ENCODE measurements at regions not wholly inside any gene's neighbourhood (a gene's known extent, or its start where the extent isn't known, plus 50 kb on each side); places are given as distances from the start of the nearest gene placed in this dataset.
"Not testable (repeated sequence)": the region's sequence is repeated elsewhere in the genome, so short reads cannot be mapped to it uniquely, and the experiment has no call there.

DNA sequence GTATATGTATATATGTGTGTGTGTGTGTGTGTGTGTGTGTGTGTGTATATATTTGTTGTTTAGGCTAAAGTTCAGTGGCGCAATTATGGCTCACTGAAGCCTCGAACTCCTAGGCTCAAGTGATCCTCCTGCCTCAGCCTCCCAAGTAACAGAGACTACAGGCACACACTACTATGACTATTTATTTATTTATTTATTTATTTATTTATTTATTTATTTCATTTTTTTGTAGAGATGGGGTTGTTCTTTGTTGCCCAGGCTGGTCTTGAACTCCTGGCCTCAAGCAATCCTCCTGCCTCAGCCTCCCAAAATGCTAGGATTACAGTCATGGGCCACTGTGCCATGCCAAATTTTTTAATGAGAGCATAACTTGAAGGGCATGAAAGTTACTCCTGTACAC, 149.9 kb downstream of the FAM174A start:
- not testable (repeated sequence) for TF ChIP-seq CTCF (IDR thresholded peaks at IDR 0.05; ENCODE audit: low read depth, low read length, missing input control); ATF3 (IDR thresholded peaks at IDR 0.05); RAD21 (IDR thresholded peaks at IDR 0.05); GABPA (IDR thresholded peaks at IDR 0.05 in 1 of 2, conservative IDR thresholded peaks at IDR 0.05 in 1 of 2); HNF4G (IDR thresholded peaks at IDR 0.05); FOXA2 (IDR thresholded peaks at IDR 0.05); EGR1 (IDR thresholded peaks at IDR 0.05; ENCODE audit: low read depth in 2 of 2); ZBTB33 (IDR thresholded peaks at IDR 0.05); SP1 (IDR thresholded peaks at IDR 0.05)
- TF ChIP-seq, protein P1, sequence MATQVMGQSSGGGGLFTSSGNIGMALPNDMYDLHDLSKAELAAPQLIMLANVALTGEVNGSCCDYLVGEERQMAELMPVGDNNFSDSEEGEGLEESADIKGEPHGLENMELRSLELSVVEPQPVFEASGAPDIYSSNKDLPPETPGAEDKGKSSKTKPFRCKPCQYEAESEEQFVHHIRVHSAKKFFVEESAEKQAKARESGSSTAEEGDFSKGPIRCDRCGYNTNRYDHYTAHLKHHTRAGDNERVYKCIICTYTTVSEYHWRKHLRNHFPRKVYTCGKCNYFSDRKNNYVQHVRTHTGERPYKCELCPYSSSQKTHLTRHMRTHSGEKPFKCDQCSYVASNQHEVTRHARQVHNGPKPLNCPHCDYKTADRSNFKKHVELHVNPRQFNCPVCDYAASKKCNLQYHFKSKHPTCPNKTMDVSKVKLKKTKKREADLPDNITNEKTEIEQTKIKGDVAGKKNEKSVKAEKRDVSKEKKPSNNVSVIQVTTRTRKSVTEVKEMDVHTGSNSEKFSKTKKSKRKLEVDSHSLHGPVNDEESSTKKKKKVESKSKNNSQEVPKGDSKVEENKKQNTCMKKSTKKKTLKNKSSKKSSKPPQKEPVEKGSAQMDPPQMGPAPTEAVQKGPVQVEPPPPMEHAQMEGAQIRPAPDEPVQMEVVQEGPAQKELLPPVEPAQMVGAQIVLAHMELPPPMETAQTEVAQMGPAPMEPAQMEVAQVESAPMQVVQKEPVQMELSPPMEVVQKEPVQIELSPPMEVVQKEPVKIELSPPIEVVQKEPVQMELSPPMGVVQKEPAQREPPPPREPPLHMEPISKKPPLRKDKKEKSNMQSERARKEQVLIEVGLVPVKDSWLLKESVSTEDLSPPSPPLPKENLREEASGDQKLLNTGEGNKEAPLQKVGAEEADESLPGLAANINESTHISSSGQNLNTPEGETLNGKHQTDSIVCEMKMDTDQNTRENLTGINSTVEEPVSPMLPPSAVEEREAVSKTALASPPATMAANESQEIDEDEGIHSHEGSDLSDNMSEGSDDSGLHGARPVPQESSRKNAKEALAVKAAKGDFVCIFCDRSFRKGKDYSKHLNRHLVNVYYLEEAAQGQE (IDR thresholded peaks at IDR 0.05), result not testable (repeated sequence)
